MM.1S (cell line): ENCODE measurements at regions not wholly inside any gene's neighbourhood (a gene's known extent, or its start where the extent isn't known, plus 50 kb on each side); places are given as distances from the start of the nearest gene placed in this dataset.

Source experiments
- CTCF ChIP-seq: fragments of 300-600 bp; sonication (generic); IDR thresholded peaks from 2 replicates; pipeline ENCODE4 v1.5.1; 2016; ENCODE audit warnings: antibody characterized with exemption, low read length, mixed read lengths
- EZH2 ChIP-seq: fragments of 300-600 bp; sonication (generic); optimal IDR thresholded peaks from 2 replicates; pipeline ENCODE3; 2017; ENCODE audit warnings: low read depth, mild to moderate bottlenecking, antibody characterized with exemption, low read length, mixed read lengths
- EZH2phosphoT487 ChIP-seq: fragments of 300-600 bp; sonication (generic); IDR thresholded peaks from 2 replicates; pipeline ENCODE4 v1.6.1; 2018; ENCODE audit warnings: antibody characterized with exemption, low read length

- TF ChIP-seq CTCF (no peak), EZH2 (no peak), EZH2phosphoT487 (no peak)
Measured at GRCh38 chr16:52366983-52367382, 180.0 kb downstream of the TOX3 start.
